Bronchial epithelial cell (primary cell): ENCODE measurements at regions not wholly inside any gene's neighbourhood (a gene's known extent, or its start where the extent isn't known, plus 50 kb on each side); places are given as distances from the start of the nearest gene placed in this dataset.

ENCODE experiments used
- DNase-seq: peaks from one replicate; pipeline ENCODE4 v3.0.0-alpha.2; 2010; ENCODE audit warnings: low read depth
- FAIRE-seq: peaks from 2 replicates; lab custom pipeline; 2011; peaks lifted over from hg19 to GRCh38; lab: Jason Lieb, UNC
- H3K27me3 ChIP-seq: 2 replicates; pipeline ENCODE4 v1.5.1; 2011; ENCODE audit warnings: low read length; ENCODE audit not compliant: control insufficient read depth, insufficient read depth
- H3K36me3 ChIP-seq: 2 replicates; pipeline ENCODE4 v1.5.1; 2011; ENCODE audit warnings: low read length; ENCODE audit not compliant: control insufficient read depth, insufficient read depth
- H3K4me3 ChIP-seq: 2 replicates; pipeline ENCODE4 v1.5.1; 2011; ENCODE audit warnings: mild to moderate bottlenecking, low read depth, low read length, control low read depth
- CTCF ChIP-seq: IDR thresholded peaks from 2 replicates; pipeline ENCODE4 v1.5.1; 2011; ENCODE audit warnings: mild to moderate bottlenecking, moderate library complexity, low read length, control low read depth, inconsistent platforms; ENCODE audit not compliant: insufficient read depth, severe bottlenecking

GRCh38 chr9:134545543-134546245 is 95.9 kb upstream of the COL5A1 start:
- FAIRE-seq: no peak
- TF ChIP-seq CTCF: no peak

GRCh38 chr9:134546246-134546731 is 95.3 kb upstream of the COL5A1 start:
- Histone ChIP-seq H3K36me3 (no peaks in the 10 kb centered on the region), H3K27me3 (no peaks in the 10 kb centered on the region), H3K4me3 (no peak overlapping the region)
- no peak for TF ChIP-seq CTCF
- DNase-seq: no peak
- peak; percentile 7 for FAIRE-seq

More at GRCh38 chr9:134545543-134546245, 95.9 kb upstream of the COL5A1 start:
- H3K27me3 ChIP-seq: no peaks in the 10 kb centered on the region
- DNase-seq: no peak
- H3K36me3 ChIP-seq: no peaks in the 10 kb centered on the region
- no peak overlapping the region for H3K4me3 ChIP-seq

GRCh38 chr9:134546746-134547145 is 94.9 kb upstream of the COL5A1 start:
- TF ChIP-seq CTCF: no peak
- no peaks in the 10 kb centered on the region for H3K36me3 ChIP-seq
- DNase-seq (no peak), FAIRE-seq (peak; percentile 18)
- no peaks in the 10 kb centered on the region for H3K27me3 ChIP-seq
- no peak overlapping the region for H3K4me3 ChIP-seq

- H3K36me3 ChIP-seq: no peaks in the 10 kb centered on the region
- FAIRE-seq (no peak), DNase-seq (no peak)
- H3K27me3 ChIP-seq: no peaks in the 10 kb centered on the region
- H3K4me3 ChIP-seq: no peak overlapping the region
- no peak for TF ChIP-seq CTCF
These were observed 94.2 kb upstream of the COL5A1 start for GRCh38 chr9:134547161-134548100.

GRCh38 chr9:134548185-134548584 is 93.4 kb upstream of the COL5A1 start:
- Histone ChIP-seq H3K27me3 (no peaks in the 10 kb centered on the region), H3K36me3 (no peaks in the 10 kb centered on the region), H3K4me3 (no peak overlapping the region)
- DNase-seq (no peak), FAIRE-seq (no peak)
- no peak for TF ChIP-seq CTCF
